ENCODE measurements at regions not wholly inside any gene's neighbourhood (a gene's known extent, or its start where the extent isn't known, plus 50 kb on each side); places are given as distances from the start of the nearest gene placed in this dataset.

DNA sequence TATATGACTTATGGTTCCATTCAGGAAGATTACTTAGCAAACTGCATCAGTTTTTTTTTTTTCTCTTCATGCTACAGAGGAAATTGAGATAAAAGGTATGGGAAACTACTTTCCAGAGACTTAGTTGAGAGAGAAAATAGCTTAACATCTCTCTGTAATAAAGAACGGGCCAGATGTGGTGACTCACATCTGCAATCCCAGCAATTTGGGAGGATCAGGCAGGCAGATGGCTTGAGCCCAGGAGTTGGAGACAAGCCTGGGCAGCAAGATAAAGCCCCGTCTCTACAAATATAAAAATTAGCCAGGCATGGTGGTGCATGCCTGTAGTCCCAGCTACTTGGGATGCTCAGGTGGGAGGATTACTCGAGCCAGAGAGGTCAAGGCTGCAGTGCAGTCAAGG lies 271.2 kb upstream of the TENM3 start (continued):
- TF ChIP-seq, protein P1, sequence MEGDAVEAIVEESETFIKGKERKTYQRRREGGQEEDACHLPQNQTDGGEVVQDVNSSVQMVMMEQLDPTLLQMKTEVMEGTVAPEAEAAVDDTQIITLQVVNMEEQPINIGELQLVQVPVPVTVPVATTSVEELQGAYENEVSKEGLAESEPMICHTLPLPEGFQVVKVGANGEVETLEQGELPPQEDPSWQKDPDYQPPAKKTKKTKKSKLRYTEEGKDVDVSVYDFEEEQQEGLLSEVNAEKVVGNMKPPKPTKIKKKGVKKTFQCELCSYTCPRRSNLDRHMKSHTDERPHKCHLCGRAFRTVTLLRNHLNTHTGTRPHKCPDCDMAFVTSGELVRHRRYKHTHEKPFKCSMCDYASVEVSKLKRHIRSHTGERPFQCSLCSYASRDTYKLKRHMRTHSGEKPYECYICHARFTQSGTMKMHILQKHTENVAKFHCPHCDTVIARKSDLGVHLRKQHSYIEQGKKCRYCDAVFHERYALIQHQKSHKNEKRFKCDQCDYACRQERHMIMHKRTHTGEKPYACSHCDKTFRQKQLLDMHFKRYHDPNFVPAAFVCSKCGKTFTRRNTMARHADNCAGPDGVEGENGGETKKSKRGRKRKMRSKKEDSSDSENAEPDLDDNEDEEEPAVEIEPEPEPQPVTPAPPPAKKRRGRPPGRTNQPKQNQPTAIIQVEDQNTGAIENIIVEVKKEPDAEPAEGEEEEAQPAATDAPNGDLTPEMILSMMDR (IDR thresholded peaks at IDR 0.05 in 2 of 3, conservative IDR thresholded peaks at IDR 0.05 in 1 of 3; ENCODE audit: borderline replicate concordance in 1 of 3, insufficient read depth in 1 of 3, low read depth in 2 of 3, low read length in 2 of 3) = no peak
- TF ChIP-seq POLR2AphosphoS5 (IDR thresholded peaks at IDR 0.05; ENCODE audit: low read depth, low read length) (no peak), CBX3 (IDR thresholded peaks at IDR 0.05; ENCODE audit: low read depth) (no peak), FOSL1 (IDR thresholded peaks at IDR 0.05; ENCODE audit: low read depth) (no peak), ZNF274 (IDR thresholded peaks at IDR 0.05; ENCODE audit: low read depth, low read length) (no peak), POLR2A (IDR thresholded peaks at IDR 0.05; ENCODE audit: borderline replicate concordance, extremely low read depth, insufficient read depth, insufficient read length) (no peak), EZH2 (IDR thresholded peaks at IDR 0.05) (no peak), JUND (IDR thresholded peaks at IDR 0.05) (no peak), MAX (IDR thresholded peaks at IDR 0.05) (no peak)
- TF ChIP-seq, protein P2, sequence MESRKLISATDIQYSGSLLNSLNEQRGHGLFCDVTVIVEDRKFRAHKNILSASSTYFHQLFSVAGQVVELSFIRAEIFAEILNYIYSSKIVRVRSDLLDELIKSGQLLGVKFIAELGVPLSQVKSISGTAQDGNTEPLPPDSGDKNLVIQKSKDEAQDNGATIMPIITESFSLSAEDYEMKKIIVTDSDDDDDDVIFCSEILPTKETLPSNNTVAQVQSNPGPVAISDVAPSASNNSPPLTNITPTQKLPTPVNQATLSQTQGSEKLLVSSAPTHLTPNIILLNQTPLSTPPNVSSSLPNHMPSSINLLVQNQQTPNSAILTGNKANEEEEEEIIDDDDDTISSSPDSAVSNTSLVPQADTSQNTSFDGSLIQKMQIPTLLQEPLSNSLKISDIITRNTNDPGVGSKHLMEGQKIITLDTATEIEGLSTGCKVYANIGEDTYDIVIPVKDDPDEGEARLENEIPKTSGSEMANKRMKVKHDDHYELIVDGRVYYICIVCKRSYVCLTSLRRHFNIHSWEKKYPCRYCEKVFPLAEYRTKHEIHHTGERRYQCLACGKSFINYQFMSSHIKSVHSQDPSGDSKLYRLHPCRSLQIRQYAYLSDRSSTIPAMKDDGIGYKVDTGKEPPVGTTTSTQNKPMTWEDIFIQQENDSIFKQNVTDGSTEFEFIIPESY (IDR thresholded peaks at IDR 0.05; ENCODE audit: extremely low read depth, insufficient replicate concordance, low read length) = no peak

- no peak overlapping the region for H2AFZ ChIP-seq (ENCODE audit: low read depth, low read length, poor library complexity, severe bottlenecking)
- no peak for ATAC-seq
- H3K4me1 ChIP-seq (ENCODE audit: control insufficient read depth in 1 of 2, insufficient read depth in 2 of 2, low read length in 2 of 2) = no peaks in the 10 kb centered on the region
- H3K36me3 ChIP-seq (ENCODE audit: control insufficient read depth in 1 of 2, insufficient read depth in 2 of 2, low read length in 2 of 2) = no peaks in the 10 kb centered on the region
- H3K79me2 ChIP-seq (ENCODE audit: insufficient read depth, low read length) = no peaks in the 10 kb centered on the region
- DNase-seq (ENCODE audit: low read depth, low spot score) = no peak
- no peaks in the 10 kb centered on the region for H3K27me3 ChIP-seq (ENCODE audit: insufficient read depth, low read length)
- no peak overlapping the region for H3K4me3 ChIP-seq (replicated peaks in 1 of 2; ENCODE audit: low read depth in 1 of 2, low read length in 2 of 2)
- H4K20me1 ChIP-seq (ENCODE audit: insufficient read depth) = no peaks in the 10 kb centered on the region
- no peak overlapping the region for H3K9ac ChIP-seq (ENCODE audit: low read length)
- no peak overlapping the region for H3K27ac ChIP-seq (ENCODE audit: low read depth, low read length)
- ChIA-PET POLR2A (no interaction called here), RAD21 (ENCODE audit: low non-redundant PET in 1 of 2, low total read pairs in 2 of 2, uncharacterized antibody in 2 of 2, unreplicated experiment in 2 of 2) (no interaction called here), CTCF (no interaction called here)
- H3K9me2 ChIP-seq (ENCODE audit: insufficient read depth) = no peaks in the 10 kb centered on the region
- H3K9me3 ChIP-seq (ENCODE audit: control insufficient read depth in 1 of 2, insufficient read depth in 1 of 2, low read depth in 1 of 2, low read length in 2 of 2) = no peaks in the 10 kb centered on the region
- no peak overlapping the region for H3K4me2 ChIP-seq (ENCODE audit: low read length)
- BruUV-seq (replicated peaks) = no TSS peak
- intact Hi-C loops (cut with micrococcal nuclease) = no loop called here
- TF ChIP-seq FOSL1 (IDR thresholded peaks at IDR 0.05; ENCODE audit: low read depth) (no peak), EZH2phosphoT487 (IDR thresholded peaks at IDR 0.05; ENCODE audit: borderline replicate concordance) (no peak), POLR2AphosphoS5 (IDR thresholded peaks at IDR 0.05; ENCODE audit: low read depth, low read length) (no peak), CEBPB (IDR thresholded peaks at IDR 0.05; ENCODE audit: low read depth) (no peak), TCF7L2 (IDR thresholded peaks at IDR 0.05; ENCODE audit: borderline replicate concordance, extremely low read depth, insufficient read depth, insufficient read length) (no peak), CBX3 (IDR thresholded peaks at IDR 0.05; ENCODE audit: low read depth) (no peak), REST (IDR thresholded peaks at IDR 0.05; ENCODE audit: low read depth) (no peak), EZH2 (IDR thresholded peaks at IDR 0.05) (no peak), RAD21 (IDR thresholded peaks at IDR 0.05; ENCODE audit: low read depth) (no peak), JUND (IDR thresholded peaks at IDR 0.05) (no peak)
- TF ChIP-seq, protein P2 (IDR thresholded peaks at IDR 0.05; ENCODE audit: extremely low read depth, insufficient replicate concordance, low read length) = no peak
Measured at GRCh38 chr4:181976764-181977163, 266.4 kb upstream of the TENM3 start.

Measured in HCT116 (cell line).